Upper lobe of left lung (tissue), 4 donors: ENCODE measurements at regions not wholly inside any gene's neighbourhood (a gene's known extent, or its start where the extent isn't known, plus 50 kb on each side); places are given as distances from the start of the nearest gene placed in this dataset.

Experiments
- CTCF ChIP-seq, 6 experiments: fragments of 450-650 bp in 4 of 6; fragments of 200-600 bp in 2 of 6; sonication (generic) in 2 of 6; IDR thresholded peaks; one replicate each; pipeline ENCODE4 v1.5.1; 2016 to 2019; ENCODE audit warnings: antibody characterized with exemption in 6 of 6
- EP300 ChIP-seq, 4 donors: sonication (generic); formaldehyde crosslinking; IDR thresholded peaks; one replicate each; pipeline ENCODE4 v1.5.1; 2017; ENCODE audit warnings: antibody characterized with exemption in 4 of 4, control low read depth in 2 of 4
- POLR2A ChIP-seq, 4 donors: fragments of 450-650 bp; IDR thresholded peaks; one replicate each; pipeline ENCODE4 v1.5.1; 2016 to 2017; ENCODE audit warnings: antibody characterized with exemption in 4 of 4, mild to moderate bottlenecking in 2 of 4
- POLR2AphosphoS5 ChIP-seq, 2 donors: sonication (generic); formaldehyde crosslinking; IDR thresholded peaks; one replicate each; pipeline ENCODE4 v1.5.1; 2017; ENCODE audit warnings: antibody characterized with exemption in 2 of 2

GRCh38 chr15:62558640-62559380, 393.7 kb upstream of the C2CD4B start:
- TF ChIP-seq CTCF (IDR thresholded peaks at IDR 0.05) (no peak), POLR2A (IDR thresholded peaks at IDR 0.05) (no peak), EP300 (IDR thresholded peaks at IDR 0.05) (no peak), POLR2AphosphoS5 (IDR thresholded peaks at IDR 0.05) (no peak)
